RWPE2 (cell line): ENCODE measurements at regions not wholly inside any gene's neighbourhood (a gene's known extent, or its start where the extent isn't known, plus 50 kb on each side); places are given as distances from the start of the nearest gene placed in this dataset.

Experiments
- ATAC-seq: fragments of 200-7000 bp; cut with Tn5 transposase; 3 replicates; pipeline ENCODE4 v1.9.1; 2021; ENCODE audit warnings: low read depth
- DNase-seq: peaks from one replicate; pipeline ENCODE4 v3.0.0-alpha.2; 2020; ENCODE audit warnings: low spot score
- H3K27ac ChIP-seq: fragments of 450-650 bp; 2 replicates; pipeline ENCODE4 v1.5.1; 2017; ENCODE audit warnings: mild to moderate bottlenecking; ENCODE audit not compliant: poor library complexity, severe bottlenecking
- H3K27me3 ChIP-seq: fragments of 250-450 bp; sonication (Bioruptor Pico); 2 replicates; pipeline ENCODE4 v1.5.1; 2021; ENCODE audit warnings: mild to moderate bottlenecking, moderate library complexity; ENCODE audit not compliant: insufficient read depth, poor library complexity, severe bottlenecking
- H3K36me3 ChIP-seq: fragments of 250-450 bp; sonication (Bioruptor Pico); 2 replicates; pipeline ENCODE4 v1.5.1; 2020; ENCODE audit warnings: low read depth, mild to moderate bottlenecking, moderate library complexity
- H3K4me1 ChIP-seq: fragments of 250-450 bp; sonication (Bioruptor Pico); 2 replicates; pipeline ENCODE4 v1.5.1; 2021; ENCODE audit warnings: mild to moderate bottlenecking, moderate library complexity; ENCODE audit not compliant: insufficient read depth, poor library complexity, severe bottlenecking
- H3K4me3 ChIP-seq: fragments of 250-450 bp; sonication (Bioruptor Pico); 2 replicates; pipeline ENCODE4 v1.5.1; 2021; ENCODE audit warnings: mild to moderate bottlenecking, moderate library complexity; ENCODE audit not compliant: severe bottlenecking
- H3K9me3 ChIP-seq: fragments of 250-450 bp; sonication (Bioruptor Pico); 2 replicates; pipeline ENCODE4 v1.5.1; 2021; ENCODE audit warnings: mild to moderate bottlenecking, moderate library complexity; ENCODE audit not compliant: severe bottlenecking
- CTCF ChIP-seq: fragments of 450-650 bp; IDR thresholded peaks from one replicate; pipeline ENCODE4 v1.5.1; 2017; ENCODE audit warnings: mild to moderate bottlenecking, moderate library complexity; ENCODE audit not compliant: poor library complexity, severe bottlenecking

GRCh38 chr17:34782271-34782670 lies 179.0 kb downstream of the CCT6B start:
- TF ChIP-seq CTCF, result no peak
- no peak overlapping the region for H3K4me3 ChIP-seq
- no peaks in the 10 kb centered on the region for H3K4me1 ChIP-seq
- no peak for ATAC-seq
- no peak overlapping the region for H3K27ac ChIP-seq
- DNase-seq, result no peak
- H3K27me3 ChIP-seq, result peaks cover 3% of the 10 kb centered on the region
- H3K9me3 ChIP-seq, result no peaks in the 10 kb centered on the region
- H3K36me3 ChIP-seq, result no peaks in the 10 kb centered on the region

GRCh38 chr17:34781571-34782108 lies 179.6 kb downstream of the CCT6B start:
- no peak for DNase-seq
- peaks cover 4% of the 10 kb centered on the region for H3K27me3 ChIP-seq
- no peak overlapping the region for H3K4me3 ChIP-seq
- peak; percentile 94 for ATAC-seq
- no peaks in the 10 kb centered on the region for H3K4me1 ChIP-seq
- H3K9me3 ChIP-seq, result no peaks in the 10 kb centered on the region
- no peaks in the 10 kb centered on the region for H3K36me3 ChIP-seq
- no peak for TF ChIP-seq CTCF
- H3K27ac ChIP-seq, result no peak overlapping the region

- H3K4me1 ChIP-seq, result no peaks in the 10 kb centered on the region
- ATAC-seq (0 out of 3 replicates have a peak, but pooled peaks have one; percentile 13), DNase-seq (no peak)
- H3K27me3 ChIP-seq, result peaks cover 4% of the 10 kb centered on the region
- no peak for TF ChIP-seq CTCF
- no peak overlapping the region for H3K27ac ChIP-seq
- no peaks in the 10 kb centered on the region for H3K36me3 ChIP-seq
- H3K4me3 ChIP-seq, result no peak overlapping the region
- H3K9me3 ChIP-seq, result no peaks in the 10 kb centered on the region
These were observed 180.2 kb downstream of the CCT6B start for GRCh38 chr17:34781071-34781470.

GRCh38 chr17:34780438-34780837 lies 180.8 kb downstream of the CCT6B start:
- Histone ChIP-seq H3K36me3 (no peaks in the 10 kb centered on the region), H3K9me3 (no peaks in the 10 kb centered on the region), H3K4me1 (no peaks in the 10 kb centered on the region), H3K27ac (no peak overlapping the region), H3K4me3 (no peak overlapping the region), H3K27me3 (peaks cover 5% of the 10 kb centered on the region)
- DNase-seq (no peak), ATAC-seq (no peak)
- TF ChIP-seq CTCF, result no peak
